GM10248 (cell line): ENCODE measurements at regions not wholly inside any gene's neighbourhood (a gene's known extent, or its start where the extent isn't known, plus 50 kb on each side); places are given as distances from the start of the nearest gene placed in this dataset.

Source experiments
- CTCF ChIA-PET: fragments of 300-600 bp; sonication (Branson Sonifier 250); formaldehyde crosslinking; extraction: SDS; loops from one replicate; lab custom pipeline; 2021; ENCODE audit warnings: antibody characterized with exemption; lab: Yijun Ruan, JAX
- POLR2A ChIA-PET: fragments of 350-650 bp; sonication (Branson Sonifier 250); formaldehyde crosslinking; extraction: SDS; loops from one replicate; lab custom pipeline; 2020; ENCODE audit warnings: antibody characterized with exemption; lab: Yijun Ruan, JAX
- DNase-seq: peaks from one replicate; pipeline ENCODE4 v3.0.0; 2012; ENCODE audit errors: extremely low spot score
- CTCF ChIP-seq: IDR thresholded peaks from 2 replicates; pipeline ENCODE4 v1.5.1; 2012; ENCODE audit warnings: mild to moderate bottlenecking, low read depth; ENCODE audit errors: extremely low read depth, missing control alignments, control extremely low read depth

GRCh38 chr18:41537666-41538065, 417.4 kb upstream of the PIK3C3 start:
- TF ChIP-seq CTCF: no peak
- ChIA-PET CTCF (no interaction called here), POLR2A (no interaction called here)
- no peak for DNase-seq

GRCh38 chr18:41532344-41533086, 422.5 kb upstream of the PIK3C3 start:
- no peak for TF ChIP-seq CTCF
- ChIA-PET CTCF (no interaction called here), POLR2A (no interaction called here)
- no peak for DNase-seq

- ChIA-PET CTCF (no interaction called here), POLR2A (no interaction called here)
- no peak for TF ChIP-seq CTCF
- no peak for DNase-seq
Measured at GRCh38 chr18:41530970-41531369, 424.1 kb upstream of the PIK3C3 start.

GRCh38 chr18:41529093-41529492, 425.9 kb upstream of the PIK3C3 start:
- no peak for TF ChIP-seq CTCF
- POLR2A ChIA-PET: no interaction called here
- no peak for DNase-seq
- CTCF ChIA-PET: no interaction called here

- POLR2A ChIA-PET: no interaction called here
- CTCF ChIA-PET: no interaction called here
- DNase-seq: no peak
- no peak for TF ChIP-seq CTCF
Measured at GRCh38 chr18:41526054-41526453, 429.0 kb upstream of the PIK3C3 start.

GRCh38 chr18:41524674-41525470, 430.2 kb upstream of the PIK3C3 start:
- ChIA-PET POLR2A (no interaction called here), CTCF (no interaction called here)

More at GRCh38 chr18:41524674-41525470, 430.2 kb upstream of the PIK3C3 start:
- no peak for TF ChIP-seq CTCF
- no peak for DNase-seq
